GM19351 (cell line): ENCODE measurements at regions not wholly inside any gene's neighbourhood (a gene's known extent, or its start where the extent isn't known, plus 50 kb on each side); places are given as distances from the start of the nearest gene placed in this dataset.
"Not testable (repeated sequence)": the region's sequence is repeated elsewhere in the genome, so short reads cannot be mapped to it uniquely, and the experiment has no call there.

Experiments
- ATAC-seq: cut with Tn5 transposase; IDR thresholded peaks from one replicate; pipeline ENCODE4 v1.9.1; 2021; ENCODE audit warnings: mild to moderate bottlenecking, moderate library complexity; ENCODE audit not compliant: unreplicated experiment

GRCh38 chr4:179164267-179164999 is 1722.2 kb upstream of the AGA start:
- ATAC-seq: no peak

GRCh38 chr4:179165000-179165738 is 1722.9 kb upstream of the AGA start:
- ATAC-seq: no peak

- no peak for ATAC-seq
These were observed 1723.6 kb upstream of the AGA start for GRCh38 chr4:179165862-179166261.

- ATAC-seq: not testable (repeated sequence)
These were observed 1728.1 kb upstream of the AGA start for GRCh38 chr4:179170308-179170707.

GRCh38 chr4:179182741-179183140 is 1740.5 kb upstream of the AGA start:
- ATAC-seq: no peak

- no peak for ATAC-seq
These were observed 1753.7 kb upstream of the AGA start for GRCh38 chr4:179195887-179196286.

GRCh38 chr4:179196511-179196910 is 1754.3 kb upstream of the AGA start:
- no peak for ATAC-seq

GRCh38 chr4:179200681-179201080 is 1758.4 kb upstream of the AGA start:
- ATAC-seq: no peak

- no peak for ATAC-seq
These were observed 1783.4 kb upstream of the AGA start for GRCh38 chr4:179225594-179225993.

- no peak for ATAC-seq
These were observed 1806.6 kb upstream of the AGA start for GRCh38 chr4:179248821-179249220.

GRCh38 chr4:179268791-179269190 is 1826.6 kb upstream of the AGA start:
- no peak for ATAC-seq

GRCh38 chr4:179272282-179272681 is 1830.0 kb upstream of the AGA start:
- ATAC-seq: no peak

GRCh38 chr4:179278647-179279046 is 1836.4 kb upstream of the AGA start:
- no peak for ATAC-seq

GRCh38 chr4:179285696-179286095 is 1843.5 kb upstream of the AGA start:
- ATAC-seq: no peak

GRCh38 chr4:179291657-179292056 is 1849.4 kb upstream of the AGA start:
- ATAC-seq: no peak

- ATAC-seq: no peak
These were observed 1850.2 kb upstream of the AGA start for GRCh38 chr4:179292468-179292867.

GRCh38 chr4:179307297-179308136 is 1865.3 kb upstream of the AGA start:
- ATAC-seq: peak; percentile 97

- ATAC-seq: no peak
These were observed 1871.6 kb upstream of the AGA start for GRCh38 chr4:179313823-179314222.

GRCh38 chr4:179325181-179325580 is 1882.9 kb upstream of the AGA start:
- ATAC-seq: no peak

GRCh38 chr4:179328627-179329026 is 1886.4 kb upstream of the AGA start:
- no peak for ATAC-seq

- ATAC-seq: no peak
These were observed 1889.1 kb upstream of the AGA start for GRCh38 chr4:179331362-179331761.

GRCh38 chr4:179344861-179345260 is 1902.6 kb upstream of the AGA start:
- no peak for ATAC-seq
